ENCODE measurements at regions not wholly inside any gene's neighbourhood (a gene's known extent, or its start where the extent isn't known, plus 50 kb on each side); places are given as distances from the start of the nearest gene placed in this dataset.

DNA sequence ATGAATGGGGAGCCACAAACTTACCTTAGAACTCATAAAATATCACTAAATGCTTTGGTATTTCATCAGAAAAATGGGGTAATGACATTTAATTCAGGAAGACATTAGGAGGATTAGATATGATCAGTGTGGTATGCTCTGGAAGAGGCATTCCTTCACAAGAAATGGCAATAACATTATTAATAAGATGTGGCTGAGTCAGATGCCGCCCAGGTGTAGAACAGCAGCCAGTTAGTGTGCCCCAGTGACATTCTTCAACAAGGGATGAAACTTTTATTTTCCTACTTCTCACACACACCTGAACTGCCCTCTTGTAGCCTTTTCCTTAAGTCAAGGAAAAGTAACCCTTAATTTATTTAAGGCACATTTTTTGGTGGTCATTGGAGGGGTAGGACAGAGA is 69.2 kb upstream of the DYNAP start:
- TF ChIP-seq CTCF (IDR thresholded peaks at IDR 0.05; ENCODE audit: low read depth, low read length, missing input control) = no peak
- no peak for TF ChIP-seq YY1 (IDR thresholded peaks at IDR 0.05)
- TF ChIP-seq RAD21 (IDR thresholded peaks at IDR 0.05) = no peak
- TF ChIP-seq EGR1 (IDR thresholded peaks at IDR 0.05; ENCODE audit: low read depth in 2 of 2) = no peak
- no peak for TF ChIP-seq ATF3 (IDR thresholded peaks at IDR 0.05)
- no peak for TF ChIP-seq REST (IDR thresholded peaks at IDR 0.05)
- TF ChIP-seq RXRA (IDR thresholded peaks at IDR 0.05) = no peak
- TF ChIP-seq MAX (IDR thresholded peaks at IDR 0.05) = no peak
- TF ChIP-seq FOXA1 (IDR thresholded peaks at IDR 0.05) = no peak
- no peak for TF ChIP-seq HNF4G (IDR thresholded peaks at IDR 0.05)
- TF ChIP-seq GABPA (IDR thresholded peaks at IDR 0.05 in 1 of 2, conservative IDR thresholded peaks at IDR 0.05 in 1 of 2) = no peak

All from liver (tissue), 3 donors.